SK-N-SH treated with all-trans-retinoic acid at 6 μM for 48 hours (cell line): ENCODE measurements at regions not wholly inside any gene's neighbourhood (a gene's known extent, or its start where the extent isn't known, plus 50 kb on each side); places are given as distances from the start of the nearest gene placed in this dataset.

ENCODE experiments used
- ATAC-seq: fragments of 200-7000 bp; cut with Tn5 transposase; 3 replicates; pipeline ENCODE4 v1.9.1; 2020; ENCODE audit warnings: mild to moderate bottlenecking, moderate library complexity
- ARNTL ChIP-seq: fragments of 450-650 bp; formaldehyde crosslinking; IDR thresholded peaks from 2 replicates; pipeline ENCODE4 v1.5.0; 2020; ENCODE audit warnings: low read depth, mild to moderate bottlenecking, moderate library complexity, borderline replicate concordance
- BACH2 ChIP-seq: fragments of 250-450 bp; sonication (Bioruptor Pico); IDR thresholded peaks from 2 replicates; pipeline ENCODE4 v1.9.0; 2021; ENCODE audit warnings: mild to moderate bottlenecking, borderline replicate concordance
- CREB5 ChIP-seq: fragments of 250-450 bp; sonication (Bioruptor Pico); IDR thresholded peaks from 2 replicates; pipeline ENCODE4 v1.5.1; 2020; ENCODE audit warnings: low read depth, mild to moderate bottlenecking, moderate library complexity
- ESRRG ChIP-seq: fragments of 250-450 bp; sonication (Bioruptor Pico); IDR thresholded peaks from 2 replicates; pipeline ENCODE4 v1.6.1; 2021; ENCODE audit warnings: mild to moderate bottlenecking
- GLIS3 ChIP-seq: fragments of 250-450 bp; sonication (Bioruptor Pico); IDR thresholded peaks from 2 replicates; pipeline ENCODE4 v1.5.0; 2020; ENCODE audit warnings: mild to moderate bottlenecking, moderate library complexity
- ISL1 ChIP-seq: fragments of 250-450 bp; sonication (Bioruptor Pico); IDR thresholded peaks from 2 replicates; pipeline ENCODE4 v2.1.2; 2022; ENCODE audit warnings: mild to moderate bottlenecking, moderate library complexity
- OSR1 ChIP-seq: fragments of 250-450 bp; sonication (Bioruptor Pico); IDR thresholded peaks from 2 replicates; pipeline ENCODE4 v1.8.0; 2022; ENCODE audit warnings: moderate library complexity, mild to moderate bottlenecking, inconsistent platforms
- PATZ1 ChIP-seq: fragments of 250-450 bp; sonication (Bioruptor Pico); IDR thresholded peaks from 2 replicates; pipeline ENCODE4 v1.8.0; 2020; ENCODE audit warnings: mild to moderate bottlenecking, moderate library complexity, borderline replicate concordance
- PPARA ChIP-seq: fragments of 250-450 bp; sonication (Bioruptor Pico); IDR thresholded peaks from 2 replicates; pipeline ENCODE4 v1.5.0; 2020; ENCODE audit warnings: mild to moderate bottlenecking, borderline replicate concordance
- SNAI2 ChIP-seq: fragments of 250-450 bp; sonication (Bioruptor Pico); IDR thresholded peaks from 2 replicates; pipeline ENCODE4 v1.5.0; 2020; ENCODE audit warnings: mild to moderate bottlenecking, moderate library complexity
- TOX ChIP-seq: fragments of 250-450 bp; sonication (Bioruptor Pico); IDR thresholded peaks from 2 replicates; pipeline ENCODE4 v1.8.0; 2021; ENCODE audit warnings: mild to moderate bottlenecking, moderate library complexity, borderline replicate concordance
- TSHZ2 ChIP-seq: fragments of 250-450 bp; sonication (Bioruptor Pico); IDR thresholded peaks from 2 replicates; pipeline ENCODE4 v1.5.0; 2020; ENCODE audit warnings: mild to moderate bottlenecking, moderate library complexity
- ZC3H10 ChIP-seq: fragments of 250-450 bp; sonication (Bioruptor Pico); IDR thresholded peaks from 2 replicates; pipeline ENCODE4 v1.5.1; 2021; ENCODE audit warnings: mild to moderate bottlenecking, moderate library complexity
- ZFP3 ChIP-seq: fragments of 250-450 bp; sonication (Bioruptor Pico); IDR thresholded peaks from 2 replicates; pipeline ENCODE4 v1.5.0; 2020; ENCODE audit warnings: mild to moderate bottlenecking, moderate library complexity
- ZFP30 ChIP-seq: fragments of 450-650 bp; formaldehyde crosslinking; IDR thresholded peaks from 2 replicates; pipeline ENCODE4 v1.5.0; 2022; ENCODE audit warnings: mild to moderate bottlenecking, moderate library complexity
- ZNF565 ChIP-seq: fragments of 450-650 bp; formaldehyde crosslinking; conservative IDR thresholded peaks from 2 replicates; pipeline ENCODE4 v1.5.0; 2020; ENCODE audit warnings: low read depth, mild to moderate bottlenecking, moderate library complexity
- ZNF70 ChIP-seq: fragments of 450-650 bp; formaldehyde crosslinking; IDR thresholded peaks from 2 replicates; pipeline ENCODE4 v1.5.0; 2020; ENCODE audit warnings: mild to moderate bottlenecking, moderate library complexity
- ZNF8 ChIP-seq: fragments of 450-650 bp; formaldehyde crosslinking; IDR thresholded peaks from 2 replicates; pipeline ENCODE4 v1.5.0; 2020; ENCODE audit warnings: mild to moderate bottlenecking, moderate library complexity
- TF ChIP-seq, protein P1 (sequence below): fragments of 250-450 bp; sonication (Bioruptor Pico); IDR thresholded peaks from 2 replicates; pipeline ENCODE4 v1.5.1; 2021; ENCODE audit warnings: mild to moderate bottlenecking, moderate library complexity

DNA sequence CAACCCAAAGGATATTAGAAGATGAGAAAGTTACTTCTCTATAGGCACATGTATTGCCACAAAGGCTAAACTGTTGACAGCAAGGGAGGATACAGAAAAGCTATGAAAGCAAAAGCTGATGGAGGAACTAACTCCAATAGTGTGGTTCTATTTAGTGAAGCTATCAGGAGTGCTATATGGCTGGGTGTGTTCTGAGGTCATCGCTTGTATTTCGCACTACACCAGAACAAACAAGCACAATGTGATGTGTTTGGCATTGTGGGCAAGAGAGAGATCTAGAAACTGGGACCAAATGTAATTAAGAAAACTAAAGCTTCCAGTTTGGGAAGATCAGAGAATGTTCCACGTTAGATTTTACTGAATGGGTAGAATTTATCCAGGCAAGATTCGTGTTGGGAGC is 220.4 kb upstream of the UMPS start (continued):
- TF ChIP-seq PATZ1 (CRISPR knock-in tag) (no peak), GLIS3 (no peak), ZNF565 (CRISPR knock-in tag) (no peak), TSHZ2 (CRISPR knock-in tag) (no peak)

DNA sequence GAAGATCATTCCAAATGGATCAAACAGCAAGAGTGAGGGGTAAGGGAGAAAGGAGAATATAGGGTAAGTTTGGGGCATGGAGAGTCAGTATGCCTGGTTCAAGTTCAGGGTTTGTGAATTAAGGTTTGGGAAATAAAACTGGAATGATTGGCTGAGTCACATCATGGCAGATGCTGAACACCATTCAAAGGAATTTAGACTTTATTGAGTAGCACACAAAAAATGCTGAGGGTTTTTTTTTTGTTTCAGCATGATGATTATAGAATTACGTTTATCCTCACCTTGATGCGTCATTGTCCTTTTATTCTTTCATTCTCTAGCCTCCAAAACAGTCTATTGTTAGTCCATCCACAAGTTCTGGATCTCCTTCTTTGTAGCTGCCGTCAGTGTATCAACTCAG is 220.0 kb upstream of the UMPS start:
- TF ChIP-seq, protein P1, sequence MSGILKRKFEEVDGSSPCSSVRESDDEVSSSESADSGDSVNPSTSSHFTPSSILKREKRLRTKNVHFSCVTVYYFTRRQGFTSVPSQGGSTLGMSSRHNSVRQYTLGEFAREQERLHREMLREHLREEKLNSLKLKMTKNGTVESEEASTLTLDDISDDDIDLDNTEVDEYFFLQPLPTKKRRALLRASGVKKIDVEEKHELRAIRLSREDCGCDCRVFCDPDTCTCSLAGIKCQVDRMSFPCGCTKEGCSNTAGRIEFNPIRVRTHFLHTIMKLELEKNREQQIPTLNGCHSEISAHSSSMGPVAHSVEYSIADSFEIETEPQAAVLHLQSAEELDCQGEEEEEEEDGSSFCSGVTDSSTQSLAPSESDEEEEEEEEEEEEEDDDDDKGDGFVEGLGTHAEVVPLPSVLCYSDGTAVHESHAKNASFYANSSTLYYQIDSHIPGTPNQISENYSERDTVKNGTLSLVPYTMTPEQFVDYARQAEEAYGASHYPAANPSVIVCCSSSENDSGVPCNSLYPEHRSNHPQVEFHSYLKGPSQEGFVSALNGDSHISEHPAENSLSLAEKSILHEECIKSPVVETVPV, result no peak
- no peak for TF ChIP-seq ESRRG (CRISPR knock-in tag)
- no peak; the same call in 2 of the 3 replicates for ATAC-seq

- ATAC-seq, result no peak
- TF ChIP-seq ZNF565 (CRISPR knock-in tag) (no peak), BACH2 (CRISPR knock-in tag) (no peak), TOX (no peak), ARNTL (no peak), SNAI2 (CRISPR knock-in tag) (no peak), OSR1 (CRISPR knock-in tag) (no peak), ZFP30 (CRISPR knock-in tag) (no peak), ZFP3 (no peak)
These were observed 217.2 kb upstream of the UMPS start for GRCh38 chr3:124512881-124513609.

- TF ChIP-seq ISL1 (CRISPR knock-in tag) (no peak), ZNF565 (CRISPR knock-in tag) (no peak), ZFP3 (no peak), TOX (no peak), ZNF8 (CRISPR knock-in tag) (no peak), BACH2 (CRISPR knock-in tag) (no peak), PPARA (no peak), ZFP30 (CRISPR knock-in tag) (no peak), ZC3H10 (no peak), TSHZ2 (CRISPR knock-in tag) (no peak), OSR1 (CRISPR knock-in tag) (no peak), ZNF70 (no peak), ESRRG (CRISPR knock-in tag) (no peak), GLIS3 (no peak), CREB5 (CRISPR knock-in tag) (no peak), ARNTL (no peak)
- TF ChIP-seq, protein P1, result no peak
- TF ChIP-seq, all 23 proteins: peak for 0
- no peak for ATAC-seq
These were observed 216.6 kb upstream of the UMPS start for GRCh38 chr3:124513610-124513997.
